C4-2B (cell line): ENCODE measurements at regions not wholly inside any gene's neighbourhood (a gene's known extent, or its start where the extent isn't known, plus 50 kb on each side); places are given as distances from the start of the nearest gene placed in this dataset.

Experiments used
- H3K27ac ChIP-seq: fragments of 450-650 bp; 2 replicates; pipeline ENCODE4 v1.5.1; 2017
- CTCF ChIP-seq: fragments of 450-650 bp; conservative IDR thresholded peaks from 2 replicates; pipeline ENCODE4 v1.5.1; 2017; ENCODE audit warnings: mild to moderate bottlenecking
- ZFX ChIP-seq: fragments of 450-650 bp; IDR thresholded peaks from 2 replicates; pipeline ENCODE4 v1.6.1; 2017

GRCh38 chr7:108697254-108697653, 127.6 kb downstream of the DNAJB9 start:
- no peak for TF ChIP-seq ZFX
- TF ChIP-seq CTCF: no peak
- H3K27ac ChIP-seq: no peak overlapping the region

GRCh38 chr7:108711611-108712010, 141.9 kb downstream of the DNAJB9 start:
- H3K27ac ChIP-seq: no peak overlapping the region
- no peak for TF ChIP-seq CTCF
- TF ChIP-seq ZFX: no peak

- TF ChIP-seq CTCF: no peak
- no peak for TF ChIP-seq ZFX
- no peak overlapping the region for H3K27ac ChIP-seq
Measured at GRCh38 chr7:108716783-108717182, 147.1 kb downstream of the DNAJB9 start.

- TF ChIP-seq ZFX: no peak
- no peak overlapping the region for H3K27ac ChIP-seq
Measured at GRCh38 chr7:108717781-108718180, 148.1 kb downstream of the DNAJB9 start.

GRCh38 chr7:108719631-108720030, 150.0 kb downstream of the DNAJB9 start:
- no peak overlapping the region for H3K27ac ChIP-seq
- TF ChIP-seq ZFX (no peak), CTCF (no peak)

GRCh38 chr7:108722561-108722960, 152.9 kb downstream of the DNAJB9 start:
- TF ChIP-seq ZFX (no peak), CTCF (no peak)
- no peak overlapping the region for H3K27ac ChIP-seq

- TF ChIP-seq CTCF (no peak), ZFX (no peak)
- no peak overlapping the region for H3K27ac ChIP-seq
Measured at GRCh38 chr7:108723381-108723814, 153.7 kb downstream of the DNAJB9 start.

- TF ChIP-seq ZFX (no peak), CTCF (no peak)
Measured at GRCh38 chr7:108724251-108725100, 154.8 kb downstream of the DNAJB9 start.

More at GRCh38 chr7:108724251-108725100, 154.8 kb downstream of the DNAJB9 start:
- H3K27ac ChIP-seq: no peak overlapping the region
